ENCODE measurements at regions not wholly inside any gene's neighbourhood (a gene's known extent, or its start where the extent isn't known, plus 50 kb on each side); places are given as distances from the start of the nearest gene placed in this dataset.

DNA sequence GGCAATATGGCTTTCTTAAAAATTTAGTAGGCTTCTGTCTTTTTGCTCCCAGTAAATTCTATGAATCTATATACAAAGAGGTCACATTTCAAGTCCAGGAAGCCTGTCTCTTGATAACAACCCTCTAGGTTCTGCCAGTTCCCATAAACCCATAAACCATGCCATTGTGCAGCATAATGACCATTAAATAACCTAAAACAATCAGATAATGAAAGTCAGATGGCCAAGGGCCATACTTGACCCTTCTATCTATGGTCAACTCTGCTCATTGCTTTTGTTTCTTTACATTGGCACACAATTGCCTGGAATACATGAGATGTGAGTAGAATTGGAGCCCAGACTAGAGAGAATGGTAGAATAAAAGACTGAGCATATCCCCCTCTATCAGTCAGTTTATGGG is 305.4 kb upstream of the KIF2A start:
- Histone ChIP-seq H3K4me3 (ENCODE audit: insufficient read depth, low read depth, low read length) (no peak overlapping the region), H3K27me3 (ENCODE audit: control insufficient read depth, insufficient read depth, low read length) (no peaks in the 10 kb centered on the region), H3K36me3 (replicated peaks; ENCODE audit: control insufficient read depth, insufficient read depth, low read length) (no peaks in the 10 kb centered on the region)
- no peak for DNase-seq

DNA sequence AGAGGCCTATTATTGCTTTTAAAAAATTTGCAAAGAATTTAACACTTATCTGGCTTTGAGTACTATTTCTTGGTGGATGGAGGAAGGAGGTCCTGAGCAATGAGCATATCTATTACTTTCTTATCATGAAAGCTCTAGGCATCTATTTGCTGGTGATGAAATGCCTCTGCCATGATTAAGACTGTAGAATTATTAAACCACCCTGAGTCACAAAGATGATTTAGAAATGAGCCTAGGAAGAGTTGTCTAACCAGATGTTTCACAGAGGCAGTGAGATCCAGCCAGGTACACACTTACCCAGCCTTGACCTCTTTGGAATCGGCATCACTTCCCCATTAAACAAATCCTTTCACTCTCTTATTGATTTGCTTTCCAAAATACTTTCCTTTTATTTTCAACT is 304.4 kb upstream of the KIF2A start:
- DNase-seq, result no peak
- Histone ChIP-seq H3K27me3 (ENCODE audit: control insufficient read depth, insufficient read depth, low read length) (no peaks in the 10 kb centered on the region), H3K36me3 (replicated peaks; ENCODE audit: control insufficient read depth, insufficient read depth, low read length) (no peaks in the 10 kb centered on the region), H3K4me3 (ENCODE audit: insufficient read depth, low read depth, low read length) (no peak overlapping the region)

DNA sequence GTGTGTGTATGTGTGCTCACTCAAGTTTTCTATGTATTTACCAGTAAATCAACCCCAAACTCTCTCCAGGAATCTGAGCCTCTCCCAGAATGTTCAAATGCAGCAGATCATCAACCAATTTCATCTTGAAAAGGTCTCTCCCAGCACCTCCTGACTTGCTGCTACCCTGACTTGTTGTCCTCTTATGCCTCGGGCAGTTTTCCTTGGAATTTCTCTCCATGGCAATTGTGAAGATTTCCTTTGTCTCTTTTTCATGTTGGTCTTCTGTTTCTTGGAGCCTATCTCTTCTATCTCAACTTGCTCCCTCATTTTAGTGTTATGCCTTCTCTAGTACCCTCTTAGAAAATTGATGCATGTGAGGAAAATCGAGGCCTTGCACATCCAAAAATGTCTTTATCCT is 303.6 kb upstream of the KIF2A start:
- H3K36me3 ChIP-seq (replicated peaks; ENCODE audit: control insufficient read depth, insufficient read depth, low read length), result no peaks in the 10 kb centered on the region

DNA sequence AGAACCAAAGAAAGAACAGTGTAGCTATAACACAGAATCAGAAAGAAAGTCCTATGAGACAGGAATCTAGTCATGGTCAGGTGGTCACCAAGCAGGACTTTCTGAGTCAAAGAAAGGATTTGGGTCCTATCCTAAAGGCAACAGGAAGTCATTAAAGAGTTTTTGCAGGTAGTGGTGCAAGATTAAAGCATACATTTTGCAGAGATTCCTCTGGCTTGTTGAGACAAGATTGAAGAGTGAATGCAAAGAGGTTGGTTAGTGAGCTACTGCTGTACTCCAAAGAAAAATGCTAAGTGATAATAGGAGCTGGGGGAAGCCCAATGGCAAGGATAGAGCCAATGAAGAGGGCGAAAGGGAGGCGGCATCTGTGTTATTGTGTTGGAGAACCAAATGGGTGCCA is 300.5 kb upstream of the KIF2A start:
- Histone ChIP-seq H3K27me3 (ENCODE audit: control insufficient read depth, insufficient read depth, low read length) (no peaks in the 10 kb centered on the region), H3K4me3 (ENCODE audit: insufficient read depth, low read depth, low read length) (no peak overlapping the region), H3K36me3 (replicated peaks; ENCODE audit: control insufficient read depth, insufficient read depth, low read length) (no peaks in the 10 kb centered on the region)
- no peak for DNase-seq

More for the DNA sequence above, 303.6 kb upstream of the KIF2A start:
- DNase-seq, result no peak
- no peak overlapping the region for H3K4me3 ChIP-seq (ENCODE audit: insufficient read depth, low read depth, low read length)
- H3K27me3 ChIP-seq (ENCODE audit: control insufficient read depth, insufficient read depth, low read length), result no peaks in the 10 kb centered on the region

GRCh38 chr5:62007457-62007856 is 298.5 kb upstream of the KIF2A start:
- no peak overlapping the region for H3K4me3 ChIP-seq (ENCODE audit: insufficient read depth, low read depth, low read length)
- no peaks in the 10 kb centered on the region for H3K36me3 ChIP-seq (replicated peaks; ENCODE audit: control insufficient read depth, insufficient read depth, low read length)
- no peak for DNase-seq
- no peaks in the 10 kb centered on the region for H3K27me3 ChIP-seq (ENCODE audit: control insufficient read depth, insufficient read depth, low read length)

DNA sequence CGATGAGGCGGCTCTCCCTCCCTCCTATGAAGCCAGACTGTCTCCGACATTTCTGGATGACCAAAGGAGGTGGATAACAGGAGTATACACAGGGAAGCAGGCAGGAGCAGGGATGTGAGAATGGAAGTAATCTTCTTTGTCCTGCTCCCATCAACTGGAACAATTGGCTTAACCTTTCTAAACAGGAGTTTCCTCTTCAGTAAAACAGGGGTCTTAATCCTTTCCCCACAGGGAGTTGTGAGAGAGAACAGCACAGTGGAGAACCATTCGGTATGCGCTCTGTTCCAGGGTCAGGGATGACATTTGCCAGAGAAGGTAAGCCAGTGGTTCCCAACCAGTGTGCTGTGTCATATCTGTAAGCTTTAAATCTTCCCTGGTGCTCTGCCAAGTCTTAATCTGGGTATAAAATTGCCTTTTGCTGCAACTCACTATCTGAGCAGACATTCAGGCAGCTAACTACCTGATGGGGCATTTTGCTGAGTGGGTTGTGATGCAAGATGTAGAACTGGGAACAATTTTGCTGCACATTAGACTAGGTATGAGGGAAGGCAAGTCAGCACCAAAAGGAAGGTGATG is 294.8 kb upstream of the KIF2A start:
- Histone ChIP-seq H3K36me3 (replicated peaks; ENCODE audit: control insufficient read depth, insufficient read depth, low read length) (no peaks in the 10 kb centered on the region), H3K4me3 (ENCODE audit: insufficient read depth, low read depth, low read length) (no peak overlapping the region), H3K27me3 (ENCODE audit: control insufficient read depth, insufficient read depth, low read length) (no peaks in the 10 kb centered on the region; the same call in 1 of the 2 replicates)
- DNase-seq, result no peak

DNA sequence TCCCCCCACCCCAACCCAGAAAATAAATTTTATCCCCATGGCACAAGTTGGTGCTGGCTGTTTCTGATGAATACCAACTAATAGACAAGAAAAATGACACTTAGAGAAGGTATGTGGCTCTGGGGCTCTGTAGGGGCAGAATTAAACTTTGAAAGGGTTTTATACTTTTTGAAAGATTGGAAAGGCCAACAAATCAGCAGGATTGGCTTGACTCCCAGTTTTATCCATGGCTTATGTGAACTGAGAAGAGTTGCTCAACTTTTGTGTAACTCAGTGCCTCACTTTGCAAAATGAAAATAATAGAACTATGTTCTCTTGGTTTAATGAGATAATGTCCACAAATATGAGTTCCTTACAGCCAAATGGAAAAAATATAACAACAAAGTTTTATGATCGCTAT is 288.9 kb upstream of the KIF2A start:
- no peaks in the 10 kb centered on the region; the same call in 1 of the 2 replicates for H3K27me3 ChIP-seq (ENCODE audit: control insufficient read depth, insufficient read depth, low read length)
- H3K4me3 ChIP-seq (ENCODE audit: insufficient read depth, low read depth, low read length), result no peak overlapping the region
- no peaks in the 10 kb centered on the region for H3K36me3 ChIP-seq (replicated peaks; ENCODE audit: control insufficient read depth, insufficient read depth, low read length)
- no peak for DNase-seq

DNA sequence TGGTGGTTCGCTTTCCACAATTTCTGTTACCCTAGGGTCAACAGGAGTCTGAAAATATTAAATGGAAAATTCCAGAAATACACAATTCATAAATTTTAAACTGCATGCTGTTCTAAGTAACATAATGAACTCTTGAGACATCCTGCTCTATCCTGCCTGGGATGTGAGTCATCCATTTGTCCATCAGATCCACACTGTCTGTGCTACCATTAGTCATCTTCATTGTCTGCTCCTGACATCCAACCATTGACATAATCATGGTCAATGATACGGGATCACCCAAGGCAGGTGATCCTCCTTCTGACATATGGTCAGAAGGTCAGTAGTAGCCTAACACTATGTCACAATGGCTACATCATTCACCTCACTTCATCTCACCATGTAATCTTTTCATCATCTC is 276.7 kb upstream of the KIF2A start:
- H3K27me3 ChIP-seq (ENCODE audit: control insufficient read depth, insufficient read depth, low read length), result no peaks in the 10 kb centered on the region
- no peak overlapping the region for H3K4me3 ChIP-seq (ENCODE audit: insufficient read depth, low read depth, low read length)
- no peak for DNase-seq
- no peaks in the 10 kb centered on the region for H3K36me3 ChIP-seq (replicated peaks; ENCODE audit: control insufficient read depth, insufficient read depth, low read length)

DNA sequence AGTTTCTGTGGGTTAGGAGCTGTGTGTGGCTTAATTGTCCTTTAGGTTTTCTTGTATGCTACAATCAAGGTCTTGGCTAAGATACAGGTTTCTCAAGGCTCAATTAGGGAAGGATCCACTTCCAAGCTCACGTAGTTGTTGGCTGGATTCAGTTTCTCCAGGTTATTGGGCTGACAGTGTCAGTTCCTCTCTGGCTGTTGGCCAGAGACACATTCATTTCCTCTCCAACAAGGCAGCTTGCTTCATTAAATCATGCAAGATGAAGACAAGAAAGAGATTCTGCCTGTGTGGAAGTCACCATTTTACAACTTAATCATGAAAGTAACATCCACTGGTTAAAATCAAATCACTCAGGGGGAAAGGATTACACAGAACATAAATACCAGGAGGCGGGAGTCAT is 275.7 kb upstream of the KIF2A start:
- Histone ChIP-seq H3K27me3 (ENCODE audit: control insufficient read depth, insufficient read depth, low read length) (no peaks in the 10 kb centered on the region), H3K4me3 (ENCODE audit: insufficient read depth, low read depth, low read length) (no peak overlapping the region), H3K36me3 (replicated peaks; ENCODE audit: control insufficient read depth, insufficient read depth, low read length) (no peaks in the 10 kb centered on the region)
- DNase-seq, result no peak

DNA sequence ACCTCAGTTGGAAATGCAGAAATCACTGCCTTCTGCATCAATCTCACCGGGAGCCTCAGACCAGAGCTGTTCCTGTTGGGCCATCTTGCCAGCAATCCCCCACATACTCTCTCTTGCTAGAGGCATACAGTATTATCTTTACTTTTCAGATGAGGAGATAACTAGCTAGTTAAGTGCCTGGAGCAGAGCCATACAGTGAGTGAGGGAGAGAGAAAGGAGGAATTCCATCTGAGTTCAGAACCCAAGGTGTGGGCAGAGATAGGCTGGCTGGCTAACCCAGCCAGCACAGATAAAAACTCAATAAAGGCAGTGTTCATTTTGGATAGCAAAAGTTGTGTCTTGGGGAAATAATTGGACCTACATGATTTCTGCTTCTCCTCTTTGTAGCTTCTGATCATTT is 268.0 kb upstream of the KIF2A start:
- Histone ChIP-seq H3K27me3 (ENCODE audit: control insufficient read depth, insufficient read depth, low read length) (peaks cover 16% of the 10 kb centered on the region; the same call in 1 of the 2 replicates), H3K36me3 (replicated peaks; ENCODE audit: control insufficient read depth, insufficient read depth, low read length) (no peaks in the 10 kb centered on the region), H3K4me3 (ENCODE audit: insufficient read depth, low read depth, low read length) (no peak overlapping the region)
- DNase-seq, result no peak

DNA sequence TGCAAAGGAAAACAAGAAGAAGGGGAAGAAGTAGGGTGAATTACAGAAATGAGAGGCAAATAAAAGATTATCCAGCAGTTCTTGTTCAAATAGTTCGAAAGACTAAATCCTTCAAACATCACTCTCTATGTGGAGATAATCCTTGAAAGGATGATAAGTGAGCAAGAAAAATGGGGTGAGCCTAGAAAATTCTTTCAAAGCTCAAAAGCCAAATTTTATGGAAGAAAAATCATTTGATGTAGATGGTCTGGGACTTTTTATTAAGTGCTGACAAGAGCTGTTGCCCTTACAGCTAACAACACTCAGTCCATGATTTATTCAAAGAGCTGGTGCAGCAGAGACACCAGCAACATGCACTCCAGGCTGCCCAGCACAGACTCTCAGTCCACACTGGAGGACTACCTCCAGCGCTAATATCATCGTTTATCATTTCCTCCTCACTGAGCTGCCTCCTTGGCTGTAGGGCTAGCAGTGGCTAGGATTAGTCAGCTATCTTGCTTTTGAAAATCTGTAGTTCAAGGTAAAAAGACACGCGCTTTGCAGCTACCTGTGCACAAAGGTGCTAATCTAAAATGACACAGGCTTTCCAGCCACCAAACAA is 264.8 kb upstream of the KIF2A start:
- peaks cover 18% of the 10 kb centered on the region; the same call in 1 of the 2 replicates for H3K27me3 ChIP-seq (ENCODE audit: control insufficient read depth, insufficient read depth, low read length)
- DNase-seq, result no peak
- H3K4me3 ChIP-seq (ENCODE audit: insufficient read depth, low read depth, low read length), result no peak overlapping the region
- no peaks in the 10 kb centered on the region for H3K36me3 ChIP-seq (replicated peaks; ENCODE audit: control insufficient read depth, insufficient read depth, low read length)

DNA sequence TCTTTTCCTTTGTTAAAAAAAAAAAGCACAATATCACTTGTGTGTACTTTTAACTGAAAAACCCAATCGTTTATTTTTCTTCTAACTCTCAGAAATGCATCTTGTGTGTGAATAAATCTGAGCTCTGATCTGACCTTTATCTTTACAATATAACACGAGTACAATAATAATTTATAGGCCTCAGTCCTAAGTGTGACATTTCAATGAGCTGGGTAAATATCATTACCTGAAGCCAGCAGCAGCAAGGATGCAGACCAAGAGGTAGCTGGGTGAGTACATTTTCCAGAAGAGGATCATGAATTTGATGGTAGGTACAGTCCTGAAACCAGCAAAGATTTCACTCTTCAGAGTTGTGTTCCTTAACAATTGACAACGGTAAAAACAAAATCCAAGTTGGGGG is 264.0 kb upstream of the KIF2A start:
- Histone ChIP-seq H3K36me3 (replicated peaks; ENCODE audit: control insufficient read depth, insufficient read depth, low read length) (no peaks in the 10 kb centered on the region), H3K4me3 (ENCODE audit: insufficient read depth, low read depth, low read length) (no peak overlapping the region), H3K27me3 (ENCODE audit: control insufficient read depth, insufficient read depth, low read length) (peaks cover 18% of the 10 kb centered on the region; the same call in 1 of the 2 replicates)
- DNase-seq, result no peak

DNA sequence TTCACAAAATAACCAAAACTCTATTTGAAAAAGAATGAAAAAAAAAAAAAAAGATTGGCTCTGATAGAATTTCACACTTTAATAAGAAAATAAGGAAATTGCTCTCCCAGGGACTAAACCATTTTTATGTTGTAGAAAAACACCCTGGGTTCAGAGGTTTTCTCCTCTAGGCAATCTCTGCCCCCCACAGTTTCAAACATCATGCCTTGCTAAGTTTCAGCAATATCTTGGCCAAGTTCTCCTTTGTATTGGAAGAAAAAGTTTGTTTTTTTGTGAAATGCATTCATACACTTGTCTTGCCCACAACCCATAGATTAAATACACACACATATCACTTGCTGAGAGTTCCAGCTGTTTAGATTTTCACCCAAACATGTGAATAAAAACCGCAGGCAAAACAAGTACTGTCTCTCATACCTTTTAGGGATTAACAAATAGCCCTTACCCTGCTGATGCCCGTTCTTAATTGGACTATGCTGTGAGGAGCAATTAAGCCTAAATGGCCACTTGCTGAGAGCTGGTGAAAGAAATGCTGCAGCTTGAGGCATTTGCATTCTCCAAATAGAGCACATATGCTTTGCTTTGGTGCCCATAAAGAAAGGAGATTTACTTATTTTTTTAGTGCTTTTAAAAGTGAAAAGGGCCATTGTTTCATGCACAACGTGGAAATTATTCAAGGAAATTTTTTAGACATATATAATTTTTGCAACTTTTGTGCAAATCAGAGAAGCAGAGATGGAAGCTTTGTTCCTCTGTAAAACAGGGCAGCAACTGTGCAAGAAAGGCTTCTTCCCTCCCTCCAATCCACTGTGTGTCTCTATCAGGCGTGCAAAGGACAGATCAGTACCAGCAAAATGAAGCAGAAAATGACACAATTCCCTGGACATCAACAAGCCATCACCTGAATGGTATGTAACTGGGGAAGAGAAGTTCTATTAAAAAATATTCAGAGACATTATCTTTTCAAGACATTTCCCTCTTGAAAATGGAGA is 262.4 kb upstream of the KIF2A start:
- no peak overlapping the region for H3K4me3 ChIP-seq (ENCODE audit: insufficient read depth, low read depth, low read length)
- no peaks in the 10 kb centered on the region for H3K36me3 ChIP-seq (replicated peaks; ENCODE audit: control insufficient read depth, insufficient read depth, low read length)
- DNase-seq, result peak; percentile 40
- H3K27me3 ChIP-seq (ENCODE audit: control insufficient read depth, insufficient read depth, low read length), result peaks cover 18% of the 10 kb centered on the region; the same call in 1 of the 2 replicates

DNA sequence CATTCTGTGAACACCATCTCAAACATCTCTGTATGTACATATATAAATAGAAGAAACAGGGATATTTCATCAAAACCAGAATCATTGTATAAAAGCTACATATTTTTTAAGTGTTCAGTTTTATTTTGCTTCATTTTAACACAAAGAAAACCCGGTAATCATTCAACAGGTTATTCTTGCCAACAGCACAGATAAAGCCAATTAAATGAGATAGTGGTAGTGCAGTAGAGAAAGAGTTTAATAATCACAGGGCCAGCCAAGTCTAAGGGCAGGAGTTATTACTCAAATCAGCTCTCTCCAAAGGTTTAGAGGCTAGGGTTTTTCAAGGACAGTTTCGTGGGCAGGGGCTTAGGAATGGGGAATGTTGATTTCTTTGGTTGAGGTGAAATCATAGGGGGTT is 261.0 kb upstream of the KIF2A start:
- DNase-seq, result no peak

DNA sequence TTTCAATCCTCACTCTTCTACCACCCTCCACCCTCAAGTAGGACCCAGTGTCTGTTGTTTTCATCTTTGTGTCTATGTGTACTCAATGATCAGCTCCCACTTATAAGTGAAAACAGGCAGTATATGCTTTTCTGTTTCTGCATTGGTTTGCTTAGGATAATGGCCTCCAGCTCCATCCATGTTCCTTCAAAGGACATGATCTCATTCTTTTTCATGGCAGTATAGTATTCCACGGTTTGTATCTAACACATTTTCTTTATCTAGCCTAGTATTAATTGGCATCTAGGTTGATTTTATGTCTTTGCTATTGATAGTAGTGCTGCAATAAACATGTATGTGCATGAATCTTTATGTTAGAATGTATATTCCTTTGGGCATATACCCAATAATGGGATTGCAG is 259.8 kb upstream of the KIF2A start:
- DNase-seq, result no peak
- Histone ChIP-seq H3K4me3 (ENCODE audit: insufficient read depth, low read depth, low read length) (no peak overlapping the region), H3K36me3 (replicated peaks; ENCODE audit: control insufficient read depth, insufficient read depth, low read length) (no peaks in the 10 kb centered on the region), H3K27me3 (ENCODE audit: control insufficient read depth, insufficient read depth, low read length) (peaks cover 6% of the 10 kb centered on the region; the same call in 1 of the 2 replicates)

More for the DNA sequence above, 261.0 kb upstream of the KIF2A start:
- Histone ChIP-seq H3K4me3 (ENCODE audit: insufficient read depth, low read depth, low read length) (no peak overlapping the region), H3K27me3 (ENCODE audit: control insufficient read depth, insufficient read depth, low read length) (peaks cover 13% of the 10 kb centered on the region; the same call in 1 of the 2 replicates), H3K36me3 (replicated peaks; ENCODE audit: control insufficient read depth, insufficient read depth, low read length) (no peaks in the 10 kb centered on the region)
